A549 (cell line): ENCODE measurements at regions not wholly inside any gene's neighbourhood (a gene's known extent, or its start where the extent isn't known, plus 50 kb on each side); places are given as distances from the start of the nearest gene placed in this dataset.

Source experiments
- ATAC-seq, 2 experiments: fragments of 200-7000 bp in 1 of 2; fragments of >200 bp in 1 of 2; cut with Nextera tagmentation in 1 of 2; cut with Tn5 transposase in 1 of 2; 3 replicates each; pipeline versions ENCODE4 v1.8.0 to v1.9.1; 2018 to 2020; ENCODE audit warnings: mild to moderate bottlenecking in 1 of 2, moderate library complexity in 1 of 2
- CTCF ChIA-PET: fragments of 300-600 bp; sonication (Branson Sonifier 250); formaldehyde crosslinking; extraction: SDS; loops from one replicate; lab custom pipeline; 2021; ENCODE audit warnings: antibody characterized with exemption, inconsistent platforms; lab: Yijun Ruan, JAX
- POLR2A ChIA-PET: fragments of 350-600 bp; formaldehyde crosslinking; extraction: SDS; loops from one replicate; lab custom pipeline; 2021; ENCODE audit warnings: antibody characterized with exemption, inconsistent platforms; lab: Yijun Ruan, JAX
- DNase-seq, 2 experiments: peaks; one replicate each; pipeline versions ENCODE4 v3.0.0 to v3.0.0-alpha.2; 2011 to 2016; ENCODE audit warnings: low read depth in 1 of 2, low spot score in 1 of 2
- FAIRE-seq: peaks from 2 replicates; lab custom pipeline; 2011; peaks lifted over from hg19 to GRCh38; lab: Jason Lieb, UNC
- H3K27ac ChIP-seq, 2 experiments: fragments of >200 bp; sonication (Bioruptor Twin); formaldehyde crosslinking; 3 replicates each; pipeline ENCODE4 v1.5.1; 2016 to 2017
- H3K4me1 ChIP-seq: fragments of >200 bp; sonication (Bioruptor Twin); formaldehyde crosslinking; 3 replicates; pipeline ENCODE4 v1.6.1; 2016
- H3K4me2 ChIP-seq: fragments of >200 bp; sonication (Bioruptor Twin); formaldehyde crosslinking; 3 replicates; pipeline ENCODE4 v1.6.1; 2016
- H3K4me3 ChIP-seq: fragments of >200 bp; sonication (Bioruptor Twin); formaldehyde crosslinking; 3 replicates; pipeline ENCODE4 v1.5.1; 2016
- H3K9me3 ChIP-seq: fragments of >200 bp; sonication (Bioruptor Twin); formaldehyde crosslinking; 3 replicates; pipeline ENCODE4 v1.6.1; 2016
- CEBPB ChIP-seq, 2 experiments: fragments of >200 bp in 1 of 2; sonication (Bioruptor Twin) in 1 of 2; formaldehyde crosslinking in 1 of 2; IDR thresholded peaks; 2 replicates each; pipeline ENCODE4 v1.6.1; 2012 to 2016
- CHD2 ChIP-seq: fragments of 150-350 bp; IDR thresholded peaks from 2 replicates; pipeline ENCODE4 v1.6.1; 2014; ENCODE audit warnings: low read length; ENCODE audit not compliant: partially characterized antibody
- EHF ChIP-seq: fragments of 250-450 bp; sonication (Bioruptor Pico); IDR thresholded peaks from 2 replicates; pipeline ENCODE4 v1.5.0; 2020; ENCODE audit warnings: mild to moderate bottlenecking
- FOSB ChIP-seq: fragments of 250-450 bp; sonication (Bioruptor Pico); IDR thresholded peaks from 2 replicates; pipeline ENCODE4 v1.5.0; 2020; ENCODE audit warnings: mild to moderate bottlenecking, moderate library complexity
- HDAC2 ChIP-seq: fragments of 200-600 bp; sonication (generic); IDR thresholded peaks from 2 replicates; pipeline ENCODE4 v1.6.1; 2016
- HEYL ChIP-seq: fragments of 250-450 bp; sonication (Bioruptor Pico); IDR thresholded peaks from 2 replicates; pipeline ENCODE4 v1.8.0; 2021; ENCODE audit warnings: mild to moderate bottlenecking, moderate library complexity
- HOXB5 ChIP-seq: fragments of 250-450 bp; sonication (Bioruptor Pico); IDR thresholded peaks from 2 replicates; pipeline ENCODE4 v1.5.0; 2020; ENCODE audit warnings: mild to moderate bottlenecking, moderate library complexity
- JUN ChIP-seq, 2 experiments: fragments of >200 bp; sonication (Bioruptor Twin); formaldehyde crosslinking; IDR thresholded peaks; 2 replicates in 1 of 2; 3 replicates in 1 of 2; pipeline ENCODE4 v1.6.1; 2016 to 2017
- NFE2L2 ChIP-seq: fragments of 150-350 bp; conservative IDR thresholded peaks from 2 replicates; pipeline ENCODE4 v1.6.1; 2014; ENCODE audit warnings: low read length
- NPAS2 ChIP-seq: fragments of 250-450 bp; sonication (Bioruptor Pico); IDR thresholded peaks from 2 replicates; pipeline ENCODE4 v1.8.0; 2022; ENCODE audit warnings: mild to moderate bottlenecking, moderate library complexity, borderline replicate concordance
- POLR2AphosphoS2 ChIP-seq: conservative IDR thresholded peaks from 2 replicates; pipeline ENCODE4 v1.6.1; 2012; ENCODE audit warnings: low read length, improper control_type of control experiment, inconsistent platforms
- SMC3 ChIP-seq: fragments of >200 bp; sonication (Bioruptor Twin); formaldehyde crosslinking; IDR thresholded peaks from 3 replicates; pipeline ENCODE4 v1.6.1; 2018; ENCODE audit warnings: inconsistent platforms
- TFCP2L1 ChIP-seq: fragments of 250-450 bp; sonication (Bioruptor Pico); IDR thresholded peaks from 2 replicates; pipeline ENCODE4 v1.5.0; 2021; ENCODE audit warnings: mild to moderate bottlenecking
- ZC3H11A ChIP-seq: fragments of 450-650 bp; IDR thresholded peaks from 2 replicates; pipeline ENCODE4 v1.6.1; 2014; ENCODE audit warnings: antibody characterized with exemption, mild to moderate bottlenecking
- WGBS: methylation state at CpG from one replicate; pipeline ENCODE4 v1.1.6; 2017; ENCODE audit errors: missing lambda C conversion rate; 5-methylcytosine and 5-hydroxymethylcytosine counted together
- TF ChIP-seq, protein P1 (sequence below): fragments of 200-600 bp; sonication (generic); IDR thresholded peaks from 2 replicates; pipeline ENCODE4 v1.6.1; 2016; ENCODE audit warnings: antibody characterized with exemption, mild to moderate bottlenecking, moderate library complexity
- TF ChIP-seq, protein P2 (sequence below): fragments of >200 bp; sonication (Bioruptor Twin); formaldehyde crosslinking; IDR thresholded peaks from 3 replicates; pipeline ENCODE4 v1.5.1; 2016
- TF ChIP-seq, protein P3 (sequence below): fragments of 450-650 bp; IDR thresholded peaks from 2 replicates; pipeline ENCODE4 v1.6.1; 2014; ENCODE audit warnings: antibody characterized with exemption

DNA sequence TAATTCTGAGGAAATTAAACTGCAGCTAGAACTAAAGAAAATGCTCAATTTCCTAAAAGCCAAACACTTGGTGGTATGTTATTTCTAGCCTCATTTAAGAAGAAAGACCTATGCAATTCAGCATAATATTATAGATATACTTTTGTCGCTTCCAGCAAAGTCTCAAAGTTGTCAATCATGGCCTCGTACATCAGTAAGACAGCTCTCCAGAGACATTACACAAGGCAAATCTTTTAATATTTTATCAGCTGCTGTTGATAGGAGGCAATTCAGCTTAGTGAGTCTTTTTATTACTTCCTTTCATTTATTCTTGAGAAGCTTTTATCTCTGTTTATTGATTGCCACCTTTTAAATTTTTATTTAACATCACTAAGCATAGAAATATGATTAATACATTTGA, 294.3 kb downstream of the FSIP2 start:
- CTCF ChIA-PET = interaction anchor here (1.2 kb wide), 1 partner anchor 29 kb away, joined by 4 read pairs; no protein-coding TSS in a partner anchor
- Histone ChIP-seq H3K4me2 (no peak overlapping the region), H3K4me3 (no peak overlapping the region), H3K27ac (no peak overlapping the region), H3K4me1 (no peaks in the 10 kb centered on the region), H3K9me3 (no peaks in the 10 kb centered on the region)
- 60% methylated on average over 2 of the region's 2 CpGs for WGBS
- TF ChIP-seq NFE2L2 (no peak), FOSB (no peak), SMC3 (no peak), HDAC2 (no peak), HEYL (CRISPR knock-in tag) (no peak), HOXB5 (CRISPR knock-in tag) (no peak), EHF (CRISPR knock-in tag) (no peak)
- TF ChIP-seq, protein P1, sequence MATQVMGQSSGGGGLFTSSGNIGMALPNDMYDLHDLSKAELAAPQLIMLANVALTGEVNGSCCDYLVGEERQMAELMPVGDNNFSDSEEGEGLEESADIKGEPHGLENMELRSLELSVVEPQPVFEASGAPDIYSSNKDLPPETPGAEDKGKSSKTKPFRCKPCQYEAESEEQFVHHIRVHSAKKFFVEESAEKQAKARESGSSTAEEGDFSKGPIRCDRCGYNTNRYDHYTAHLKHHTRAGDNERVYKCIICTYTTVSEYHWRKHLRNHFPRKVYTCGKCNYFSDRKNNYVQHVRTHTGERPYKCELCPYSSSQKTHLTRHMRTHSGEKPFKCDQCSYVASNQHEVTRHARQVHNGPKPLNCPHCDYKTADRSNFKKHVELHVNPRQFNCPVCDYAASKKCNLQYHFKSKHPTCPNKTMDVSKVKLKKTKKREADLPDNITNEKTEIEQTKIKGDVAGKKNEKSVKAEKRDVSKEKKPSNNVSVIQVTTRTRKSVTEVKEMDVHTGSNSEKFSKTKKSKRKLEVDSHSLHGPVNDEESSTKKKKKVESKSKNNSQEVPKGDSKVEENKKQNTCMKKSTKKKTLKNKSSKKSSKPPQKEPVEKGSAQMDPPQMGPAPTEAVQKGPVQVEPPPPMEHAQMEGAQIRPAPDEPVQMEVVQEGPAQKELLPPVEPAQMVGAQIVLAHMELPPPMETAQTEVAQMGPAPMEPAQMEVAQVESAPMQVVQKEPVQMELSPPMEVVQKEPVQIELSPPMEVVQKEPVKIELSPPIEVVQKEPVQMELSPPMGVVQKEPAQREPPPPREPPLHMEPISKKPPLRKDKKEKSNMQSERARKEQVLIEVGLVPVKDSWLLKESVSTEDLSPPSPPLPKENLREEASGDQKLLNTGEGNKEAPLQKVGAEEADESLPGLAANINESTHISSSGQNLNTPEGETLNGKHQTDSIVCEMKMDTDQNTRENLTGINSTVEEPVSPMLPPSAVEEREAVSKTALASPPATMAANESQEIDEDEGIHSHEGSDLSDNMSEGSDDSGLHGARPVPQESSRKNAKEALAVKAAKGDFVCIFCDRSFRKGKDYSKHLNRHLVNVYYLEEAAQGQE = no peak
- no peak for FAIRE-seq
- ATAC-seq = no peak
- no peak for DNase-seq
- POLR2A ChIA-PET = no interaction called here

GRCh38 chr2:186033541-186033940, 294.9 kb downstream of the FSIP2 start:
- TF ChIP-seq, protein P2, sequence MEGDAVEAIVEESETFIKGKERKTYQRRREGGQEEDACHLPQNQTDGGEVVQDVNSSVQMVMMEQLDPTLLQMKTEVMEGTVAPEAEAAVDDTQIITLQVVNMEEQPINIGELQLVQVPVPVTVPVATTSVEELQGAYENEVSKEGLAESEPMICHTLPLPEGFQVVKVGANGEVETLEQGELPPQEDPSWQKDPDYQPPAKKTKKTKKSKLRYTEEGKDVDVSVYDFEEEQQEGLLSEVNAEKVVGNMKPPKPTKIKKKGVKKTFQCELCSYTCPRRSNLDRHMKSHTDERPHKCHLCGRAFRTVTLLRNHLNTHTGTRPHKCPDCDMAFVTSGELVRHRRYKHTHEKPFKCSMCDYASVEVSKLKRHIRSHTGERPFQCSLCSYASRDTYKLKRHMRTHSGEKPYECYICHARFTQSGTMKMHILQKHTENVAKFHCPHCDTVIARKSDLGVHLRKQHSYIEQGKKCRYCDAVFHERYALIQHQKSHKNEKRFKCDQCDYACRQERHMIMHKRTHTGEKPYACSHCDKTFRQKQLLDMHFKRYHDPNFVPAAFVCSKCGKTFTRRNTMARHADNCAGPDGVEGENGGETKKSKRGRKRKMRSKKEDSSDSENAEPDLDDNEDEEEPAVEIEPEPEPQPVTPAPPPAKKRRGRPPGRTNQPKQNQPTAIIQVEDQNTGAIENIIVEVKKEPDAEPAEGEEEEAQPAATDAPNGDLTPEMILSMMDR = no peak
- TF ChIP-seq CEBPB (IDR thresholded peaks at IDR 0.05) (no peak), TFCP2L1 (CRISPR knock-in tag) (no peak), NPAS2 (CRISPR knock-in tag) (no peak), POLR2AphosphoS2 (no peak), ZC3H11A (no peak), JUN (IDR thresholded peaks at IDR 0.05) (no peak), CHD2 (no peak), HEYL (CRISPR knock-in tag) (no peak)
- TF ChIP-seq, protein P3, sequence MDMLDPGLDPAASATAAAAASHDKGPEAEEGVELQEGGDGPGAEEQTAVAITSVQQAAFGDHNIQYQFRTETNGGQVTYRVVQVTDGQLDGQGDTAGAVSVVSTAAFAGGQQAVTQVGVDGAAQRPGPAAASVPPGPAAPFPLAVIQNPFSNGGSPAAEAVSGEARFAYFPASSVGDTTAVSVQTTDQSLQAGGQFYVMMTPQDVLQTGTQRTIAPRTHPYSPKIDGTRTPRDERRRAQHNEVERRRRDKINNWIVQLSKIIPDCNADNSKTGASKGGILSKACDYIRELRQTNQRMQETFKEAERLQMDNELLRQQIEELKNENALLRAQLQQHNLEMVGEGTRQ = no peak
- TF ChIP-seq, protein P1 = no peak

More at GRCh38 chr2:186033541-186033940, 294.9 kb downstream of the FSIP2 start:
- FAIRE-seq (no peak), ATAC-seq (no peak), DNase-seq (no peak)
- Histone ChIP-seq H3K4me1 (no peaks in the 10 kb centered on the region), H3K4me2 (no peak overlapping the region), H3K4me3 (no peak overlapping the region), H3K9me3 (no peaks in the 10 kb centered on the region), H3K27ac (no peak overlapping the region)
- ChIA-PET POLR2A (no interaction called here), CTCF (interaction anchor here (1.2 kb wide), 1 partner anchor 28 kb away, joined by 4 read pairs; no protein-coding TSS in a partner anchor)
- 62% methylated on average over 4 of the region's 4 CpGs for WGBS
